ENCODE measurements at regions not wholly inside any gene's neighbourhood (a gene's known extent, or its start where the extent isn't known, plus 50 kb on each side); places are given as distances from the start of the nearest gene placed in this dataset.

- no peaks in the 10 kb centered on the region for H3K36me3 ChIP-seq (ENCODE audit: control insufficient read depth, insufficient read depth, low read length)
- no peaks in the 10 kb centered on the region for H3K4me1 ChIP-seq (ENCODE audit: control insufficient read depth, insufficient read depth, low read length)
- H3K27ac ChIP-seq (ENCODE audit: low read length), result no peak overlapping the region
- intact Hi-C loops (cut with micrococcal nuclease; ENCODE audit: unreplicated experiment), result no loop called here
- TF ChIP-seq CTCF (IDR thresholded peaks at IDR 0.05), result no peak
- TF ChIP-seq POLR2AphosphoS5 (IDR thresholded peaks at IDR 0.05; ENCODE audit: low read depth, low read length), result no peak
- no peak for TF ChIP-seq REST (IDR thresholded peaks at IDR 0.05; ENCODE audit: insufficient read depth in 1 of 2, low read depth in 2 of 2, low read length in 1 of 2)
- no peak for TF ChIP-seq SIN3A (IDR thresholded peaks at IDR 0.05; ENCODE audit: borderline replicate concordance, insufficient read depth, low read depth, low read length)
- TF ChIP-seq TCF7L2 (IDR thresholded peaks at IDR 0.05; ENCODE audit: low read depth, low read length), result no peak
- no TSS peak for BruUV-seq (replicated peaks)
- in situ Hi-C loops (cut with HindIII; ENCODE audit: low pct_unique_long_range_greater_than_20kb, low sequenced_read_pairs), result no loop called here
- H3K27me3 ChIP-seq (ENCODE audit: control insufficient read depth, insufficient read depth, low read length), result no peaks in the 10 kb centered on the region
- ChIA-PET POLR2A (no interaction called here), CTCF (no interaction called here)
- ATAC-seq (no peak), DNase-seq (ENCODE audit: low read depth, low spot score) (no peak)
- H3K9me3 ChIP-seq (ENCODE audit: control insufficient read depth, insufficient read depth, low read depth, low read length), result no peaks in the 10 kb centered on the region
- H3K4me3 ChIP-seq (ENCODE audit: low read depth in 2 of 2, low read length in 2 of 2), result no peak overlapping the region
Observed at GRCh38 chr6:15913573-15913972, 215.3 kb upstream of the MYLIP start.

GRCh38 chr6:15912505-15913400 lies 216.1 kb upstream of the MYLIP start:
- intact Hi-C loops (cut with micrococcal nuclease; ENCODE audit: unreplicated experiment) (no loop called here), in situ Hi-C loops (cut with HindIII; ENCODE audit: low pct_unique_long_range_greater_than_20kb, low sequenced_read_pairs) (no loop called here)
- Histone ChIP-seq H3K36me3 (ENCODE audit: control insufficient read depth, insufficient read depth, low read length) (no peaks in the 10 kb centered on the region), H3K4me3 (ENCODE audit: low read depth in 2 of 2, low read length in 2 of 2) (no peak overlapping the region), H3K27me3 (ENCODE audit: control insufficient read depth, insufficient read depth, low read length) (no peaks in the 10 kb centered on the region), H3K27ac (ENCODE audit: low read length) (no peak overlapping the region), H3K9me3 (ENCODE audit: control insufficient read depth, insufficient read depth, low read depth, low read length) (no peaks in the 10 kb centered on the region), H3K4me1 (ENCODE audit: control insufficient read depth, insufficient read depth, low read length) (no peaks in the 10 kb centered on the region)
- no peak for ATAC-seq
- ChIA-PET POLR2A (no interaction called here), CTCF (no interaction called here)
- TF ChIP-seq CTCF (IDR thresholded peaks at IDR 0.05), result no peak
- TF ChIP-seq TCF7L2 (IDR thresholded peaks at IDR 0.05; ENCODE audit: low read depth, low read length), result no peak
- TF ChIP-seq REST (IDR thresholded peaks at IDR 0.05; ENCODE audit: insufficient read depth in 1 of 2, low read depth in 2 of 2, low read length in 1 of 2), result no peak
- TF ChIP-seq POLR2AphosphoS5 (IDR thresholded peaks at IDR 0.05; ENCODE audit: low read depth, low read length), result no peak
- no peak for DNase-seq (ENCODE audit: low read depth, low spot score)
- BruUV-seq (replicated peaks), result no TSS peak

All from Panc1 (cell line).